DOHH2 (cell line): ENCODE measurements at regions not wholly inside any gene's neighbourhood (a gene's known extent, or its start where the extent isn't known, plus 50 kb on each side); places are given as distances from the start of the nearest gene placed in this dataset.

Source experiments
- H3F3A ChIP-seq: fragments of 200-600 bp; sonication (generic), shearing (Covaris generic); 2 replicates; pipeline ENCODE4 v1.6.0; 2016; ENCODE audit warnings: antibody characterized with exemption, mild to moderate bottlenecking; ENCODE audit not compliant: control insufficient read depth, insufficient read depth
- H3K27ac ChIP-seq: fragments of 200-600 bp; sonication (generic); 2 replicates; pipeline ENCODE4 v1.5.1; 2014; ENCODE audit warnings: low read depth, mild to moderate bottlenecking, low read length, moderate library complexity
- H3K27me3 ChIP-seq: fragments of 200-600 bp; sonication (generic); 2 replicates; pipeline ENCODE4 v1.6.1; 2014; ENCODE audit warnings: mild to moderate bottlenecking, low read length, mixed read lengths; ENCODE audit not compliant: control insufficient read depth
- H3K36me3 ChIP-seq: fragments of 200-600 bp; sonication (generic); 2 replicates; pipeline ENCODE4 v1.6.1; 2014; ENCODE audit warnings: mild to moderate bottlenecking, low read length, moderate library complexity, mixed read lengths; ENCODE audit not compliant: control insufficient read depth
- H3K4me1 ChIP-seq: fragments of 200-600 bp; sonication (generic); 2 replicates; pipeline ENCODE4 v1.6.1; 2014; ENCODE audit warnings: mild to moderate bottlenecking, low read length, mixed read lengths; ENCODE audit not compliant: control insufficient read depth
- H3K4me2 ChIP-seq: fragments of 200-600 bp; sonication (generic); 2 replicates; pipeline ENCODE4 v1.6.0; 2014; ENCODE audit warnings: mild to moderate bottlenecking, low read length, moderate library complexity
- H3K4me3 ChIP-seq: fragments of 200-600 bp; sonication (generic); 2 replicates; pipeline ENCODE4 v1.5.1; 2014; ENCODE audit warnings: mild to moderate bottlenecking, low read length, mixed read lengths
- H3K79me2 ChIP-seq: fragments of 200-600 bp; sonication (generic); 2 replicates; pipeline ENCODE4 v1.6.1; 2014; ENCODE audit warnings: mild to moderate bottlenecking, low read length, mixed read lengths; ENCODE audit not compliant: control insufficient read depth
- H3K9me2 ChIP-seq: fragments of 200-600 bp; sonication (generic); replicated peaks from 2 replicates; pipeline ENCODE4 v1.6.1; 2014; ENCODE audit warnings: mild to moderate bottlenecking, low read length, mixed read lengths; ENCODE audit not compliant: control insufficient read depth
- H3K9me3 ChIP-seq: fragments of 200-600 bp; sonication (generic); 2 replicates; pipeline ENCODE4 v1.6.1; 2014; ENCODE audit warnings: antibody characterized with exemption, low read length, mixed read lengths; ENCODE audit not compliant: control insufficient read depth, insufficient read depth
- H4K20me1 ChIP-seq: fragments of 200-600 bp; sonication (generic); 2 replicates; pipeline ENCODE4 v1.6.0; 2014; ENCODE audit warnings: low read depth, mild to moderate bottlenecking, antibody characterized with exemption, low read length, moderate library complexity; ENCODE audit not compliant: control insufficient read depth, insufficient read depth
- EZH2phosphoT487 ChIP-seq: fragments of 200-600 bp; sonication (generic); IDR thresholded peaks from 2 replicates; pipeline ENCODE4 v1.6.1; 2017; ENCODE audit warnings: borderline replicate concordance, mild to moderate bottlenecking, antibody characterized with exemption, low read length, moderate library complexity, mixed read lengths
- TF ChIP-seq, protein P1 (sequence below): fragments of 200-600 bp; sonication (generic); IDR thresholded peaks from one replicate; pipeline ENCODE4 v1.5.1; 2014; ENCODE audit warnings: antibody characterized with exemption, mild to moderate bottlenecking, low read depth, low read length; ENCODE audit not compliant: poor library complexity, severe bottlenecking

DNA sequence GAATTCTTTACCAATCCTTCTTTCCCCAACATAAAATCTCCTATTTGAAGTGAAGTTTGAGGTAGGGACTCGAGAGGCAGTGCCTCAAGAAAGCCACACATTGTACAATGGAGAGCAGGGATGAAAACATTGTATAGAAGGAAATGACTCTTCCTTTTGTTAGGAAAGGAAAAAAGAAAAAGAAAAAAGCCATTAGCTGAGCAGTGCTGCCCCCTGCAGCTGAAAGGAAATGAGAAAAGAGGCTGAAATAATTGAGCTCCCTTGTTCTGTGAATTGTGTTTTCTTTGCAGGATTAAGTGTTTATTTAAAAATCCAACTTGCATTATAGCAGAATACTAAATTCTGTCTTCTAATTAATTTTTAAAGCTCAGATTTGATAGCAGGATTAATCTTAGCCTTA lies 162.9 kb upstream of the SASH1 start:
- H3K36me3 ChIP-seq, result no peaks in the 10 kb centered on the region
- H3K27ac ChIP-seq, result no peak overlapping the region
- no peaks in the 10 kb centered on the region for H3K9me3 ChIP-seq
- H3K4me2 ChIP-seq, result no peak overlapping the region
- H3K79me2 ChIP-seq, result no peaks in the 10 kb centered on the region
- peaks cover 2% of the 10 kb centered on the region; the same call in 1 of the 2 replicates for H4K20me1 ChIP-seq
- H3K4me1 ChIP-seq, result no peaks in the 10 kb centered on the region
- peaks cover 14% of the 10 kb centered on the region for H3K27me3 ChIP-seq
- no peaks in the 10 kb centered on the region for H3F3A ChIP-seq
- no peak overlapping the region for H3K4me3 ChIP-seq
- no peaks in the 10 kb centered on the region for H3K9me2 ChIP-seq
- TF ChIP-seq, protein P1, sequence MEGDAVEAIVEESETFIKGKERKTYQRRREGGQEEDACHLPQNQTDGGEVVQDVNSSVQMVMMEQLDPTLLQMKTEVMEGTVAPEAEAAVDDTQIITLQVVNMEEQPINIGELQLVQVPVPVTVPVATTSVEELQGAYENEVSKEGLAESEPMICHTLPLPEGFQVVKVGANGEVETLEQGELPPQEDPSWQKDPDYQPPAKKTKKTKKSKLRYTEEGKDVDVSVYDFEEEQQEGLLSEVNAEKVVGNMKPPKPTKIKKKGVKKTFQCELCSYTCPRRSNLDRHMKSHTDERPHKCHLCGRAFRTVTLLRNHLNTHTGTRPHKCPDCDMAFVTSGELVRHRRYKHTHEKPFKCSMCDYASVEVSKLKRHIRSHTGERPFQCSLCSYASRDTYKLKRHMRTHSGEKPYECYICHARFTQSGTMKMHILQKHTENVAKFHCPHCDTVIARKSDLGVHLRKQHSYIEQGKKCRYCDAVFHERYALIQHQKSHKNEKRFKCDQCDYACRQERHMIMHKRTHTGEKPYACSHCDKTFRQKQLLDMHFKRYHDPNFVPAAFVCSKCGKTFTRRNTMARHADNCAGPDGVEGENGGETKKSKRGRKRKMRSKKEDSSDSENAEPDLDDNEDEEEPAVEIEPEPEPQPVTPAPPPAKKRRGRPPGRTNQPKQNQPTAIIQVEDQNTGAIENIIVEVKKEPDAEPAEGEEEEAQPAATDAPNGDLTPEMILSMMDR, result peak; percentile 64
- no peak for TF ChIP-seq EZH2phosphoT487

DNA sequence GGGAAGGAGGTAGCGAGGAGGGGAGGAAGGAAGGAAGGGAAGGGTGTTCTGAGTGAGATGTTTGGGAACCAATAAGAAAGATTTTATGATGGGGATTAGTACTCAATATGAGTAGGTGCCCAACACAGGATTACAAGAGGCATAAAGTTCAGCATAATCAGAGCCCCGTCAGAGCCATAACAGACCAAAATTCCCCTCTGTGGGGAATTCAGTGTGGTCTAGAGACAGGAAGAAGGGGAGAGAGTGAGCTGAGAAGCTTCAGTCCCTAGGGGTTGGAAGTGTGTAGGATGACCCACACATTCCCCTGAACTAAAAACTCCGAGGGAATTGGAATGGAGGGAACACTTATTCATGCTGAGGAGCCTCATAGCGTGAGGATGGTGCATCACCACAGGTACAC lies 160.3 kb upstream of the SASH1 start:
- TF ChIP-seq, protein P1, result no peak
- no peak for TF ChIP-seq EZH2phosphoT487
- peaks cover 10% of the 10 kb centered on the region for H3K27me3 ChIP-seq
- no peak overlapping the region for H3K4me2 ChIP-seq
- H3K27ac ChIP-seq, result no peak overlapping the region
- H3K36me3 ChIP-seq, result no peaks in the 10 kb centered on the region
- no peaks in the 10 kb centered on the region for H3K9me2 ChIP-seq
- H3K4me1 ChIP-seq, result no peaks in the 10 kb centered on the region
- no peaks in the 10 kb centered on the region for H3F3A ChIP-seq
- peaks cover 2% of the 10 kb centered on the region; the same call in 1 of the 2 replicates for H4K20me1 ChIP-seq
- no peaks in the 10 kb centered on the region for H3K9me3 ChIP-seq
- no peaks in the 10 kb centered on the region for H3K79me2 ChIP-seq
- H3K4me3 ChIP-seq, result no peak overlapping the region

DNA sequence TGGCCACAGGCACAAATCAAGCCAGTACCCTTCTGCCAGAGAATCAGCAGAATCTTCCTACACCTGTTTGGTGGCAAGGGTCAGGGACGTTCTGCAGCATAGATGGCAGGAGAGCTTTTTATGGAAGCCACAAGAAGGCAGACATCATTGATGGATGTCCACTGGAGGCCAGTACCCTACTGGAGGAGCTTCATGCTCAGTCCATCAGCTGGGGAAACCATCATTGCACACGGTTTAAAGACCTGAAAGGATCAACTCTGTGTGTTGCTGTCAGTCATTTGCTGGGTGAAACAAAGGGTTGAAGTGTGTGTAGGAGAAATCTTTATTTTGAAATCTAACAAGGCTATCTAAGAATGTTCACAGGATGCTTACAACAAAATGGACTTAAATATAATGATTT lies 158.9 kb upstream of the SASH1 start:
- Histone ChIP-seq H3K4me1 (no peaks in the 10 kb centered on the region), H3K4me3 (no peak overlapping the region), H3K4me2 (no peak overlapping the region), H4K20me1 (no peaks in the 10 kb centered on the region), H3F3A (no peaks in the 10 kb centered on the region), H3K27ac (no peak overlapping the region), H3K27me3 (peaks cover 13% of the 10 kb centered on the region), H3K79me2 (no peaks in the 10 kb centered on the region), H3K9me2 (no peaks in the 10 kb centered on the region), H3K9me3 (no peaks in the 10 kb centered on the region), H3K36me3 (no peaks in the 10 kb centered on the region)
- TF ChIP-seq, protein P1, result no peak
- no peak for TF ChIP-seq EZH2phosphoT487
